ENCODE measurements at regions not wholly inside any gene's neighbourhood (a gene's known extent, or its start where the extent isn't known, plus 50 kb on each side); places are given as distances from the start of the nearest gene placed in this dataset.

GRCh38 chr6:141491684-141492083 lies 641.0 kb upstream of the GJE1 start:
- TF ChIP-seq TAF1 (IDR thresholded peaks at IDR 0.05; ENCODE audit: low read depth) = no peak
- no peak for TF ChIP-seq POLR2AphosphoS5 (IDR thresholded peaks at IDR 0.05)
- TF ChIP-seq REST (IDR thresholded peaks at IDR 0.05; ENCODE audit: borderline replicate concordance) = no peak
- no peak for TF ChIP-seq CTCF (IDR thresholded peaks at IDR 0.05; ENCODE audit: poor library complexity, severe bottlenecking)
- TF ChIP-seq EZH2 (IDR thresholded peaks at IDR 0.05; ENCODE audit: borderline replicate concordance, insufficient read depth, low read length, poor library complexity, severe bottlenecking) = no peak
- TF ChIP-seq RAD21 (conservative IDR thresholded peaks at IDR 0.05) = no peak
- TF ChIP-seq SMC3 (conservative IDR thresholded peaks at IDR 0.05; ENCODE audit: poor library complexity) = no peak
- no peak for TF ChIP-seq EP300 (conservative IDR thresholded peaks at IDR 0.05; ENCODE audit: poor library complexity, severe bottlenecking)

Measured in neural cell (in vitro differentiated cells).